DMS53 treated with DMSO at 0.1 percent for 48 hours (cell line): ENCODE measurements at regions not wholly inside any gene's neighbourhood (a gene's known extent, or its start where the extent isn't known, plus 50 kb on each side); places are given as distances from the start of the nearest gene placed in this dataset.
A peak's percentile ranks its signal among the peaks of the same experiment; 100 is the strongest.

Experiments
- DNase-seq: peaks from one replicate; lab custom pipeline; 2025; ENCODE audit not compliant: unreplicated experiment; lab: John Stamatoyannopoulos, UW

GRCh38 chr12:87280356-87280755 is 748.8 kb downstream of the C12orf50 start:
- DNase-seq = no peak

GRCh38 chr12:87274594-87275245 is 754.5 kb downstream of the C12orf50 start:
- peak; percentile 19 for DNase-seq

GRCh38 chr12:87272851-87273250 is 756.4 kb downstream of the C12orf50 start:
- DNase-seq = no peak

- no peak for DNase-seq
Observed at GRCh38 chr12:87270919-87271318, 758.3 kb downstream of the C12orf50 start.

- DNase-seq = no peak
Observed at GRCh38 chr12:87266305-87266704, 762.9 kb downstream of the C12orf50 start.

- DNase-seq = no peak
Observed at GRCh38 chr12:87259391-87259790, 769.8 kb downstream of the C12orf50 start.

GRCh38 chr12:87254381-87255030 is 774.7 kb downstream of the C12orf50 start:
- DNase-seq = no peak

- peak; percentile 8 for DNase-seq
Observed at GRCh38 chr12:87253157-87253556, 776.0 kb downstream of the C12orf50 start.

- DNase-seq = no peak
Observed at GRCh38 chr12:87246726-87247125, 782.5 kb downstream of the C12orf50 start.

GRCh38 chr12:87238466-87238865 is 790.7 kb downstream of the C12orf50 start:
- no peak for DNase-seq

GRCh38 chr12:87234898-87235297 is 794.3 kb downstream of the C12orf50 start:
- DNase-seq = no peak

GRCh38 chr12:87233671-87234070 is 795.5 kb downstream of the C12orf50 start:
- no peak for DNase-seq

- DNase-seq = no peak
Observed at GRCh38 chr12:87231818-87232217, 797.4 kb downstream of the C12orf50 start.

GRCh38 chr12:87230441-87230840 is 798.8 kb downstream of the C12orf50 start:
- DNase-seq = no peak

- DNase-seq = no peak
Observed at GRCh38 chr12:87227162-87227561, 802.0 kb downstream of the C12orf50 start.

GRCh38 chr12:87217491-87217890 is 811.7 kb downstream of the C12orf50 start:
- DNase-seq = no peak

GRCh38 chr12:87216436-87216835 is 812.8 kb downstream of the C12orf50 start:
- no peak for DNase-seq

GRCh38 chr12:87202189-87202588 is 827.0 kb downstream of the C12orf50 start:
- DNase-seq = no peak

- no peak for DNase-seq
Observed at GRCh38 chr12:87201598-87201997, 827.6 kb downstream of the C12orf50 start.

- DNase-seq = no peak
Observed at GRCh38 chr12:87200289-87200979, 828.8 kb downstream of the C12orf50 start.

- DNase-seq = no peak
Observed at GRCh38 chr12:87198181-87198580, 831.0 kb downstream of the C12orf50 start.

GRCh38 chr12:87196321-87196720 is 832.9 kb downstream of the C12orf50 start:
- DNase-seq = no peak
